ENCODE measurements at regions not wholly inside any gene's neighbourhood (a gene's known extent, or its start where the extent isn't known, plus 50 kb on each side); places are given as distances from the start of the nearest gene placed in this dataset.

DNA sequence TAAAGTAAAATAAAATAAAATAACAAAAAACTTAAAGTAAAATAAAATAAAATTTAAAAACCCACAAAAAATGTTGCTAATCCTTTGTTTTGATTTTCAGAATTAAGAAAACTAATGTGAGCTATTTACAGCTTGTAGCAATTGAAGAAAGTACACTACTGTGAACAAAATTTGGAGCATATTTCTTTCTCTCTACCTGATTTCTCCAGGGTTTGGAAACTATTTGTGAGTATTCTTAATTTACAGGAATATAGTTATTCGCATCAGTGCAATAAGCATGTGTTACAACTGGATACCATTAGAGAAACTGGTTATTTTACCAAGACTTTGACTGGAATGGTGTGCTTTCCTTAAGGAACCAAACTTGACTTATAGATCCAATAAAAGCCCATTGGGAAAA lies 86.1 kb upstream of the CNOT2 start:
- no peak for DNase-seq

DNA sequence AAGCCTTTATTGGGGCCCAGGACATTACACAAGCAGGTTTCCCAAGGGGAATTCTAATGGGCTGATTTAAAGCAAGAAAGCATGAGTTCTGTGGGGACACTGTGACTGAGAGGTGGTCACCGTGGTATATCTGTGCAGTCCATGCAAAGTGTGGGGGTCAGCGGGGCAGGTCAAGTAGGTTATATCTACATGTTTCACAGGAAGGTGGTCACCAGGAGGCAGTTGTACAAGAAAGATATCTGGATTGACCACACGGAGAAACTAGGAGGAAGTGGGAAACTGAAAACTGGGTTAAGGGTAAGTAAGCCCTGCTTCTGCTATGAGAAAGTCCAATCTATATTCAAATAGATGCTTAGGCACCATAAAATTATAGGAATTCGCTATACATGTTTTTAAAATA lies 77.8 kb upstream of the CNOT2 start:
- DNase-seq, result no peak

DNA sequence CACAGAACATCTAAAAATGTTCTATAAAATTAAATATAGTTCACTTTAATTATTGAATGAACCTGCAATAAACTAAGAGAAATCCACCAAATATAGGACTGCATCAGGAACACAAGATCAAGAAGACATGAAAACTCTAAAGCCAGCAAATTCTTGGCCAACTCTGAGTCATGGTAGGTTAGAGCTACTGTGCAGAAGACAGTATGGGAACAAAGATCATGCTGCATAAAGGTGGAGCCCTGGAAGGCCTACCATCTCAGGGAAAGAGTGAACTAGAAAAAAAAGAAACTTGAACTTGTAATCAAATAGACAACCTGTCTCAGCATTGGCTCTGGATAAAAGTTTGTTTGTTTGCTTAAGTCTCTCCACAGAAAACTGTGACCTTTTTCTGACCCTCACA lies 66.9 kb upstream of the CNOT2 start:
- DNase-seq, result no peak

DNA sequence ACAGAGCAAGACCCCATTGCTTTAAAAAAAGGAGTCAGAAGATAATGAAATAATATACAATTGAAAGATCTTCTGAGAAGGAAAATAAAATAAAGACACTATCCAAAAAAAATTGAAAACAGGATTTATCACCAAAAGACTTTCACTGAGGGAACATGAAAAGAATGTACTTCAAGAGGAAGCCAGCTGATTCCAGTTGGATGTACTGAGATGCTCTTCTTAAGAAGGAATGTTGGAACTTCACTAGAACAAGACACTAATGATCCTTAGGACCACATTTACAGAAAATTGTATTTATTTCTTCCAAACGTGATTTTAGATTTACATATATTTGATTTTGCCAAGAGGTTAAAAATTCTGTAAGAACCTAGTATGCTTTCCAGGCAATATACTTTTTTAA lies 65.6 kb upstream of the CNOT2 start:
- no peak for DNase-seq

GRCh38 chr12:70178038-70178437 lies 65.2 kb upstream of the CNOT2 start:
- DNase-seq, result no peak

DNA sequence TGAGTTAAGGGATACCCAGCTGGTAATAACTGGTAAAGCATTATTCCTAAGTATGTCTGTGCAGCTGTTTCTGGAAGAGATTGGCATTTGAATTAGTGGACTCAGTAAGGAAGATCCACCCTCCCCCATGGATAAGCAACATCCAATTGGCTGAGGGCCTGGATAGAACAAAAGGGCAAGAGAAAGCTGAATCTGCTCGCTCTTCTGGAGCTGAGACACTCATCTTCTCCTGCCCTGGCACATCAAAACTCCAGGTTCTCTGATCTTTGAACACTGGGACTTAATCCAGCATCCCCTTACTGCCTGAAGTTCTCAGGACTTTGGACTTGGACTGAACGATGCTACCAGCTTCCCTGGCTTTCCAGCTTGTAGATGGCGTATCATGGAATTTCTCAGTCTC lies 63.1 kb upstream of the CNOT2 start:
- no peak for DNase-seq

DNA sequence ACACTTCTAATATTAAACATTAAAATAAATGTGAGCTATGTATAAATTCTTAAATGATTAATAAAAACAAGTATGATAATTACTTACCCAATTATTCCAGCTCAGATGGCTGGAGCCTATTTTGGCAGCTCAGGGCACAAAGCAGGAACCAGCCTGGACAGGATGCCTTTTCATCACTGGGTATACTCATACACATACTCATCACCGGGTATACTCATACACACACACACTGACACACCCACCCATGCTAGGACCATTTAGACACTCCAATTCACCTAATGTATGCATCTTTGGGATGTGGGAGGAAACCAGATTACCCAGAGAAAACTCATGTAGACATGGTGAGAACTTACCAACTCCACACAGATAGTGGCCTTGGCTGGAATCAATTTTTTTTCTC lies 57.9 kb upstream of the CNOT2 start:
- no peak for DNase-seq

- no peak for DNase-seq
Measured at GRCh38 chr12:70186436-70186835, 56.8 kb upstream of the CNOT2 start.

DNA sequence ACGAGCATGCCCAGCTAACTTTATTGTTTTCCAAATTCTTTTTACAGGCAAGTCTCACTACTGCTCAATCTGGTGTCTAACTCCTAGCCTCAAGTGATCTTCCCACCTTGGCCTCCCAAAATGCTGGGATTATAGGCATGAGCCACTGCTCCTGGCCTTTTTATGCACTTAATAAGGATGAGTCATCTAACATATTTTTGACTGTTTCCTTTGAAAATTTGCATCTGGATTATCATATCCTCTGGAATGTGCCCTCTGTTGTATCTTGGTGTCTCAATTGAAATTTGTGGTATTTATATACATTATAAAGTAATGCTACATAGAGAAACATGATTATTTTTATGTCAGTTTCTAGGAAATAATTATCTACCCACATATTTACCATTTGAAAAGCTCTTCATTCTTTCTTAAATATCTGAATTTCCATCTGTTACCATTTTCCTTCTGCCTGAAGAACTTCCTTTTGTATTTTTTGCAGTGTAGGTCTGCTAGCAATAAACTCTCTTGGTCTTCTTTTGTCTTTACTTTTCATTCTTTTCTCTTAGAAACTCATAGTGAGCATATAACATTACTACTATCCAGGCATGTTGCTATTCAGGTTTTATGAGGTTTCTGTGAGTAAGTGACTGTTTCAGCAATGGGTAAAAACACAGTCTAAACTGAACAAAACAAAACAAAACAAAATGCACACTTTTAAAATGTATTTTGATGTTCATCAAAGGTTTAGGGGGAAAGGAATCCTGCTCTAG lies 52.8 kb upstream of the CNOT2 start:
- no peak for DNase-seq
